DOHH2 (cell line): ENCODE measurements at regions not wholly inside any gene's neighbourhood (a gene's known extent, or its start where the extent isn't known, plus 50 kb on each side); places are given as distances from the start of the nearest gene placed in this dataset.

Experiments used
- H3F3A ChIP-seq: fragments of 200-600 bp; sonication (generic), shearing (Covaris generic); 2 replicates; pipeline ENCODE4 v1.6.0; 2016; ENCODE audit warnings: antibody characterized with exemption, mild to moderate bottlenecking; ENCODE audit not compliant: control insufficient read depth, insufficient read depth
- H3K27ac ChIP-seq: fragments of 200-600 bp; sonication (generic); 2 replicates; pipeline ENCODE4 v1.5.1; 2014; ENCODE audit warnings: low read depth, mild to moderate bottlenecking, low read length, moderate library complexity
- H3K27me3 ChIP-seq: fragments of 200-600 bp; sonication (generic); 2 replicates; pipeline ENCODE4 v1.6.1; 2014; ENCODE audit warnings: mild to moderate bottlenecking, low read length, mixed read lengths; ENCODE audit not compliant: control insufficient read depth
- H3K36me3 ChIP-seq: fragments of 200-600 bp; sonication (generic); 2 replicates; pipeline ENCODE4 v1.6.1; 2014; ENCODE audit warnings: mild to moderate bottlenecking, low read length, moderate library complexity, mixed read lengths; ENCODE audit not compliant: control insufficient read depth
- H3K4me1 ChIP-seq: fragments of 200-600 bp; sonication (generic); 2 replicates; pipeline ENCODE4 v1.6.1; 2014; ENCODE audit warnings: mild to moderate bottlenecking, low read length, mixed read lengths; ENCODE audit not compliant: control insufficient read depth
- H3K4me2 ChIP-seq: fragments of 200-600 bp; sonication (generic); 2 replicates; pipeline ENCODE4 v1.6.0; 2014; ENCODE audit warnings: mild to moderate bottlenecking, low read length, moderate library complexity
- H3K4me3 ChIP-seq: fragments of 200-600 bp; sonication (generic); 2 replicates; pipeline ENCODE4 v1.5.1; 2014; ENCODE audit warnings: mild to moderate bottlenecking, low read length, mixed read lengths
- H3K79me2 ChIP-seq: fragments of 200-600 bp; sonication (generic); 2 replicates; pipeline ENCODE4 v1.6.1; 2014; ENCODE audit warnings: mild to moderate bottlenecking, low read length, mixed read lengths; ENCODE audit not compliant: control insufficient read depth
- H3K9me2 ChIP-seq: fragments of 200-600 bp; sonication (generic); replicated peaks from 2 replicates; pipeline ENCODE4 v1.6.1; 2014; ENCODE audit warnings: mild to moderate bottlenecking, low read length, mixed read lengths; ENCODE audit not compliant: control insufficient read depth
- H3K9me3 ChIP-seq: fragments of 200-600 bp; sonication (generic); 2 replicates; pipeline ENCODE4 v1.6.1; 2014; ENCODE audit warnings: antibody characterized with exemption, low read length, mixed read lengths; ENCODE audit not compliant: control insufficient read depth, insufficient read depth
- H4K20me1 ChIP-seq: fragments of 200-600 bp; sonication (generic); 2 replicates; pipeline ENCODE4 v1.6.0; 2014; ENCODE audit warnings: low read depth, mild to moderate bottlenecking, antibody characterized with exemption, low read length, moderate library complexity; ENCODE audit not compliant: control insufficient read depth, insufficient read depth
- CTCF ChIP-seq: fragments of 200-600 bp; sonication (generic); IDR thresholded peaks from one replicate; pipeline ENCODE4 v1.5.1; 2014; ENCODE audit warnings: antibody characterized with exemption, mild to moderate bottlenecking, low read depth, low read length; ENCODE audit not compliant: poor library complexity, severe bottlenecking
- EZH2phosphoT487 ChIP-seq: fragments of 200-600 bp; sonication (generic); IDR thresholded peaks from 2 replicates; pipeline ENCODE4 v1.6.1; 2017; ENCODE audit warnings: borderline replicate concordance, mild to moderate bottlenecking, antibody characterized with exemption, low read length, moderate library complexity, mixed read lengths

DNA sequence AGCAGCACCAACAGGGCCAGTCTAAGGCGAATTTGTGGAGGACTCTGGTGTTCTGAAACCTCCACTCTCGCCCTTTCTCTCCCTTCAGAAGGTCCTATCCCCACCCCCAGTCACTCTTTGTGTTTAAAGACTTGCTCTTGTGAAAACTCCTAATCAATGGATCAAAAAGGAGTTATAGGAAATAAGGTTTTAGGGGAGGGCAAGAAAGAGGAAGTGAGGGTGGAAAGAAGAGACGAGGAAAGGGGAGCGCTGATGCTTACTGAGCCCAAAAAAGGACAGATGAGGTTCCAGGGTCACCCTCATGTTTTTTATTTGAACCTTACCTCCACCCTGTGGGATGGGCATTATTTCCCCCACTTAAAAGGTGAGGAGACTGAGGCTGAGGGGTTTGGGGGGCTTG is 70.0 kb upstream of the SLC6A11 start:
- no peaks in the 10 kb centered on the region; the same call in 1 of the 2 replicates for H3F3A ChIP-seq
- TF ChIP-seq EZH2phosphoT487 (no peak), CTCF (no peak)
- H3K4me2 ChIP-seq: no peak overlapping the region
- no peaks in the 10 kb centered on the region for H3K79me2 ChIP-seq
- no peaks in the 10 kb centered on the region for H3K9me3 ChIP-seq
- H4K20me1 ChIP-seq: no peaks in the 10 kb centered on the region
- 0 out of 2 replicates have a peak, but pooled peaks cover 3% of the 10 kb centered on the region for H3K27me3 ChIP-seq
- H3K36me3 ChIP-seq: no peaks in the 10 kb centered on the region
- H3K27ac ChIP-seq: no peak overlapping the region
- H3K9me2 ChIP-seq: no peaks in the 10 kb centered on the region
- no peak overlapping the region for H3K4me3 ChIP-seq
- no peaks in the 10 kb centered on the region for H3K4me1 ChIP-seq

- H4K20me1 ChIP-seq: no peaks in the 10 kb centered on the region
- no peaks in the 10 kb centered on the region for H3K9me2 ChIP-seq
These were observed 69.3 kb upstream of the SLC6A11 start for GRCh38 chr3:10746684-10747083.

DNA sequence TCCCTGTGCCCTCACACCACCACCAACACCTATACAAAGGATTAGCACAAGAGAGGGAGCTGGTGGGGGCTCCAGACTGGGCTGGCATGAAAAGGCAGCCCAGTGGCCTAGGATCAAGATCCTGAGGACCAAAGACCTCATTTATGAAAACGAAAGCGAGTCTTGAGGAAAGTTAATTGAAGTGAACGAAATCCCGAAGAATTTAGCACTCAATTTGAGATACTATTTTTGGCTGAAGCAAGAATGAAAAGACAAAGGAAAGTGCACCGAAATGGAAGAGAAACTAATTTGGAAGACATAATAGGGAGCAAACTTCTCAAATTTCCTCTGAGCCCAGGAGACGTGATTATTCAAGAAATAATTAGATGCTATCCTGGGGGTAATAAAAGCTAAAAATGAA is 68.7 kb upstream of the SLC6A11 start:
- Histone ChIP-seq H3K36me3 (no peaks in the 10 kb centered on the region), H3K27me3 (0 out of 2 replicates have a peak, but pooled peaks cover 3% of the 10 kb centered on the region), H3K9me2 (no peaks in the 10 kb centered on the region), H4K20me1 (no peaks in the 10 kb centered on the region), H3K4me2 (no peak overlapping the region), H3F3A (no peaks in the 10 kb centered on the region; the same call in 1 of the 2 replicates), H3K9me3 (no peaks in the 10 kb centered on the region), H3K27ac (no peak overlapping the region), H3K4me1 (no peaks in the 10 kb centered on the region), H3K4me3 (no peak overlapping the region), H3K79me2 (no peaks in the 10 kb centered on the region)
- TF ChIP-seq EZH2phosphoT487 (no peak), CTCF (no peak)

More at GRCh38 chr3:10746684-10747083, 69.3 kb upstream of the SLC6A11 start:
- no peak overlapping the region for H3K4me3 ChIP-seq
- H3K27ac ChIP-seq: no peak overlapping the region
- H3F3A ChIP-seq: no peaks in the 10 kb centered on the region; the same call in 1 of the 2 replicates
- H3K9me3 ChIP-seq: no peaks in the 10 kb centered on the region
- no peak for TF ChIP-seq EZH2phosphoT487
- TF ChIP-seq CTCF: no peak
- no peaks in the 10 kb centered on the region for H3K79me2 ChIP-seq
- no peaks in the 10 kb centered on the region for H3K36me3 ChIP-seq
- H3K27me3 ChIP-seq: 0 out of 2 replicates have a peak, but pooled peaks cover 3% of the 10 kb centered on the region
- no peaks in the 10 kb centered on the region for H3K4me1 ChIP-seq
- no peak overlapping the region for H3K4me2 ChIP-seq

DNA sequence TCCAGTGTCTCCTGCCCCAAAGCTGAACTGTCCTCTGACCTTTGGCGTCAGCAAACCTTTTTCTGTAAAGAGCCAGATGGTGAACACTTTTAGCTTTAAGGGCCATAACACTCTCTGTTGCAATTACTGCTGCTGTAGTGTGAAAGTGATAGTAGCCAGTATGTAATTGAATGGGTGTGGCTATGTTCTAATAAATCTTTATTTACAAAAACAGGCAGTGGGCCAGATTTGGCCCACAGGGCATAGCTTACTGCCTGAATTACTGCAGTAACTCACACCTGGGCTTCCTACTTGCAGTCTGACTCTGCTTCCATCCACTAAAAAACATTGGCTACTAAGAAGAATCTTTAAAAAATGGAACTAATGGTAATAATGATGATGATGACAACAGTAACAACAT is 68.0 kb upstream of the SLC6A11 start:
- 0 out of 2 replicates have a peak, but pooled peaks cover 3% of the 10 kb centered on the region for H3K27me3 ChIP-seq
- H3K27ac ChIP-seq: no peak overlapping the region
- TF ChIP-seq EZH2phosphoT487: no peak
- TF ChIP-seq CTCF: no peak
- H4K20me1 ChIP-seq: no peaks in the 10 kb centered on the region
- no peak overlapping the region for H3K4me2 ChIP-seq
- no peaks in the 10 kb centered on the region for H3K9me2 ChIP-seq
- no peaks in the 10 kb centered on the region for H3K4me1 ChIP-seq
- H3K9me3 ChIP-seq: no peaks in the 10 kb centered on the region
- no peaks in the 10 kb centered on the region; the same call in 1 of the 2 replicates for H3F3A ChIP-seq
- no peaks in the 10 kb centered on the region for H3K79me2 ChIP-seq
- no peak overlapping the region for H3K4me3 ChIP-seq
- H3K36me3 ChIP-seq: no peaks in the 10 kb centered on the region
